ENCODE measurements at regions not wholly inside any gene's neighbourhood (a gene's known extent, or its start where the extent isn't known, plus 50 kb on each side); places are given as distances from the start of the nearest gene placed in this dataset.

DNA sequence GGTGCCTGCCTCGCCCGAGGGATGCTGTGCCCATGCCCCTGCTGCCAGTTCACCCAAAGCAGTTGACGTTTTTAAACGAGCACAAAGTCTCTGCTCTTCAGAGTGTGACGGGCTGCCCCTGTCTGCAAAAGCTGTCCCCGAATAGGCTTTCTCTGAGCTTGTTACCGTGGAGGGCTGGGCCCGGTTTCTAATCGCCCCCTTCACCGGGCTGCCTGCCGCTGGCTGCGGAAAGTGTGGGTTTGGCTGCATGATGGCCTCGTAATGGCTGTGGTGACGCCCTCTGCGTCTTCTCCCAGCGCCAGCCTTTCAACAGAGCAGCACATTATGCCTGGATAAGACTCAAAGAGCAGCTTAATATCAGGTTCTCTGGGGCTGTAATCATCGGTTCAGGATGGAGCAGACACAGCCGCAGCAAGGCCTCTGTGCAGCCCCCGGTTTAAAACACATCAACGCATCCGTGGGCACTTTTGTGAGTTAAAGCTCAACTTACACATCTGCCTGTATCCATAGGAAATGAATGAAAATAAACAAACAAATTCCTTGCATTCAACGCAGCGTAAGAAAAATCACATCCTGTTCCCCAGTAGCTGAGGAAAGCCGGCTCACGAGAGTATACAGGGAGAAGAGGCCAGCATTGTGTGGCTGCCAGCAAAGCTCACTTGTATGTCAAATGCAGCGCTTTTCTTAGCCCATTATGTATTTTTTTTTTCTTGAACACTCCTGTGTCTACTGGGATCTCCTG is 166.4 kb upstream of the SOX1 start:
- TF ChIP-seq NFRKB (IDR thresholded peaks at IDR 0.05) (no peak), BHLHE40 (IDR thresholded peaks at IDR 0.05; ENCODE audit: borderline replicate concordance) (no peak)
- TF ChIP-seq, protein P1, sequence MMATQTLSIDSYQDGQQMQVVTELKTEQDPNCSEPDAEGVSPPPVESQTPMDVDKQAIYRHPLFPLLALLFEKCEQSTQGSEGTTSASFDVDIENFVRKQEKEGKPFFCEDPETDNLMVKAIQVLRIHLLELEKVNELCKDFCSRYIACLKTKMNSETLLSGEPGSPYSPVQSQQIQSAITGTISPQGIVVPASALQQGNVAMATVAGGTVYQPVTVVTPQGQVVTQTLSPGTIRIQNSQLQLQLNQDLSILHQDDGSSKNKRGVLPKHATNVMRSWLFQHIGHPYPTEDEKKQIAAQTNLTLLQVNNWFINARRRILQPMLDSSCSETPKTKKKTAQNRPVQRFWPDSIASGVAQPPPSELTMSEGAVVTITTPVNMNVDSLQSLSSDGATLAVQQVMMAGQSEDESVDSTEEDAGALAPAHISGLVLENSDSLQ (IDR thresholded peaks at IDR 0.05): no peak

All from HEK293T (cell line).